Fibroblast of the aortic adventitia (primary cell): ENCODE measurements at regions not wholly inside any gene's neighbourhood (a gene's known extent, or its start where the extent isn't known, plus 50 kb on each side); places are given as distances from the start of the nearest gene placed in this dataset.

ENCODE experiments used
- DNase-seq: peaks from one replicate; pipeline ENCODE4 v3.0.0-alpha.2; 2010; ENCODE audit warnings: low read depth
- H3K4me3 ChIP-seq: 2 replicates; pipeline ENCODE4 v1.5.1; 2011; ENCODE audit warnings: low read depth, mild to moderate bottlenecking, control low read depth, low read length, moderate library complexity
- CTCF ChIP-seq: IDR thresholded peaks from 2 replicates; pipeline ENCODE4 v1.5.1; 2011; ENCODE audit warnings: mild to moderate bottlenecking, low read length, control low read depth, inconsistent platforms; ENCODE audit not compliant: insufficient read depth

- TF ChIP-seq CTCF = no peak
- no peak overlapping the region for H3K4me3 ChIP-seq
- no peak for DNase-seq
Observed at GRCh38 chr6:97645757-97646156, 362.7 kb upstream of the MMS22L start.

GRCh38 chr6:97653076-97653475, 370.1 kb upstream of the MMS22L start:
- H3K4me3 ChIP-seq = no peak overlapping the region
- TF ChIP-seq CTCF = no peak
- no peak for DNase-seq

GRCh38 chr6:97653517-97653916, 370.5 kb upstream of the MMS22L start:
- H3K4me3 ChIP-seq = no peak overlapping the region
- TF ChIP-seq CTCF = no peak
- DNase-seq = no peak

GRCh38 chr6:97654674-97655073, 371.7 kb upstream of the MMS22L start:
- no peak for DNase-seq
- TF ChIP-seq CTCF = no peak
- no peak overlapping the region for H3K4me3 ChIP-seq

- TF ChIP-seq CTCF = no peak
- DNase-seq = no peak
- no peak overlapping the region for H3K4me3 ChIP-seq
Observed at GRCh38 chr6:97656236-97656635, 373.2 kb upstream of the MMS22L start.

- DNase-seq = no peak
- no peak for TF ChIP-seq CTCF
Observed at GRCh38 chr6:97656706-97657350, 373.8 kb upstream of the MMS22L start.

GRCh38 chr6:97658090-97658489, 375.1 kb upstream of the MMS22L start:
- DNase-seq = no peak
- H3K4me3 ChIP-seq = no peak overlapping the region
- TF ChIP-seq CTCF = no peak

More at GRCh38 chr6:97656706-97657350, 373.8 kb upstream of the MMS22L start:
- H3K4me3 ChIP-seq = no peak overlapping the region
